ES-I3 (cell line): ENCODE measurements at regions not wholly inside any gene's neighbourhood (a gene's known extent, or its start where the extent isn't known, plus 50 kb on each side); places are given as distances from the start of the nearest gene placed in this dataset.
"Not testable (repeated sequence)": the region's sequence is repeated elsewhere in the genome, so short reads cannot be mapped to it uniquely, and the experiment has no call there.

Experiments
- H3K36me3 ChIP-seq: 2 replicates; pipeline ENCODE4 v1.6.1; 2013; ENCODE audit warnings: mild to moderate bottlenecking, low read length, control low read depth, moderate library complexity; ENCODE audit not compliant: insufficient read depth
- H3K4me1 ChIP-seq: 2 replicates; pipeline ENCODE4 v1.6.1; 2013; ENCODE audit warnings: mild to moderate bottlenecking, control low read depth, low read length; ENCODE audit not compliant: insufficient read depth
- H3K9ac ChIP-seq: 2 replicates; pipeline ENCODE4 v1.6.1; 2013; ENCODE audit warnings: low read depth, mild to moderate bottlenecking, low read length, moderate library complexity
- H3K9me3 ChIP-seq: 2 replicates; pipeline ENCODE4 v1.6.1; 2013; ENCODE audit warnings: mild to moderate bottlenecking, low read length, moderate library complexity; ENCODE audit not compliant: control insufficient read depth, insufficient read depth

DNA sequence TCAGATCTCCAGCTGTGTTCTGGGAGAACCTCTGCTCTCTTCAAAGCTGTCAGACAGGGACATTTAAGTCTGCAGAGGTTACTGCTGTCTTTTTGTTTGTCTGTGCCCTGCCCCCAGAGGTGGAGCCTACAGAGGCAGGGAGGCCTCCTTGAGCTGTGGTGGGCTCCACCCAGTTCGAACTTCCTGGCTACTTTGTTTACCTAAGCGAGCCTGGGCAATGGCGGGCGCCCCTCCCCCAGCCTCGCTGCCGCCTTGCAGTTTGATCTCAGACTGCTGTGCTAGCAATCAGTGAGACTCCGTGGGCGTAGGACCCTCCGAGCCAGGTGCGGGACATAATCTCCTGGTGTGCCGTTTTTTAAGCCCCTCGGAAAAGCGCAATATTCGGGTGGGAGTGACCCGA, 171.2 kb downstream of the RBMX2 start:
- H3K36me3 ChIP-seq, H3K4me1 ChIP-seq, H3K9ac ChIP-seq, H3K9me3 ChIP-seq: not testable (repeated sequence)
